IPS DF 4.7 (cell line): ENCODE measurements at regions not wholly inside any gene's neighbourhood (a gene's known extent, or its start where the extent isn't known, plus 50 kb on each side); places are given as distances from the start of the nearest gene placed in this dataset.

Experiments
- DNase-seq: peaks from one replicate; pipeline ENCODE4 v3.0.0-alpha.2; 2013; ENCODE audit warnings: low spot score; ENCODE audit errors: extremely low read depth

GRCh38 chr20:1712634-1713624, 55.4 kb upstream of the SIRPG start:
- DNase-seq: no peak

DNA sequence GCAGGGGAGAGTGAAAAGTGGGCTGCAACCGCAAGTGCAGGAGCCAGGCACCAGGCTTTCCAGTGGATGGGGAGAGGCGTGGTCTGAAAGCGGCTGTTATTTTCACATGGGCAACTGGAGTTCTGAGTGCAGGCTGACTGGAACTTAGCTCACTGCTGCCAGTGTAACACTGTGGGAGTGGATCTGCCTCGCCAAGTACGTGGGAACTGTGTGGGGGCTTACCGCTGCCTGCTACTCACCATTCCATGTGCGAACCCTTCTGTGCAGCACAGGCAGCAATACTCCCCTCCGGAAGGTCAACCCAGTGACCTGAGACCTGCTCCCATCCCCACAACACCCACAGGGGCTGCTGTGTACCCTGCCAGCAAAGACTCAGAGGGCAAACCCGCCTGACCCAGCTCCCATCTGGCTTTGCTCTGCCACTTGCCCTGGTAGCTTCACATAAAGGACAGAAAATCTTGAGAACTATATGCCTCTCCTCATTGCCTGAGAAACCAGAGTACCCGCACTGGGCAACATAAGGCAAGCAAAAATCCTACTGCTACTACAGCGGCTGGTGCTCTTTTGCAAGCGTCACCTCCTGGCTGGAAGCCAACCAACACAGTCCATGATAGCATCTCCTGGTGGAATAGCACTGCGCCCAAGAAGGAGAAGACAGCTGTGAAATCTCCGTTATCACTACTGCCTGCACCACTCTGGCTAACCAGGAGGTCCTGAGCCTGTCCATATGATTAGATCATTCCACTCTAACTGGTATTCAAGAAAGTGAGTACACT, 54.4 kb upstream of the SIRPG start:
- no peak for DNase-seq

DNA sequence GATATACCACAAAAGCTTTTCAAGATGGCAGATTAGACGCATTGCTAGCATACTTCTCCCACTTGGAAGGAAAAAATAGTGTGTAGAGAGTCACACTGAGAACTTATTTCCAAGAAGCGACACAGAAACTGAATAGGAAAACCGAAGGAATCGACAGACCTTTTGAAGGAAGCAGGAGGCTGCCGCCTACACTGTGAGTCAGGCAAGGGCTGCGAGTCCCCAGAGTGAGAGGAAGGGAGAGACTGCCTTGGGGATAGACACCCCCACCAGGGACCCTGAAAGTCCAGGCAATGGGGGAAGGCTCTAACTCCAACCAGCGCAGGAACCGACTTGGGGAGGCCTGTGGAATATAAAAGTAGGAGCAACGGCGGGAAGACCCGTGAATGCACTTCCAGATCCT, 53.7 kb upstream of the SIRPG start:
- DNase-seq: no peak

DNA sequence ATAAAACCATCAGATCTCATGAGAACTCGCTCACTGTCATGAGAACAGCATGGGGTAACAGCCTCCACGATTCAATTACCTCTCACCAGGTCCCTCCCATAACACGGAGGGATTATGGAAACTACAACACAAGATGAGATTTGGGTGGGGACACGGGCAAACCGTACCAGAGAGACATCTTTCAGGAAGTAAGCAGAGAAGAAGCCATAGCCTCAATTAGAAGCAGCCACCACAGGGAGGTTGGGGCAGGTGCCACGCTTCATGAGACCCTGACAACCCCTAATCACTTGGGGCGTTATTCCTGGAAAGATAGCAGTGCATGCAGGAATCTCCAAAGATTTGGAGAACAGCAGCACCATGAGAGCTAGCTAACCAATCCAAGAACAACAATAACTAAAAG, 52.9 kb upstream of the SIRPG start:
- DNase-seq: no peak

DNA sequence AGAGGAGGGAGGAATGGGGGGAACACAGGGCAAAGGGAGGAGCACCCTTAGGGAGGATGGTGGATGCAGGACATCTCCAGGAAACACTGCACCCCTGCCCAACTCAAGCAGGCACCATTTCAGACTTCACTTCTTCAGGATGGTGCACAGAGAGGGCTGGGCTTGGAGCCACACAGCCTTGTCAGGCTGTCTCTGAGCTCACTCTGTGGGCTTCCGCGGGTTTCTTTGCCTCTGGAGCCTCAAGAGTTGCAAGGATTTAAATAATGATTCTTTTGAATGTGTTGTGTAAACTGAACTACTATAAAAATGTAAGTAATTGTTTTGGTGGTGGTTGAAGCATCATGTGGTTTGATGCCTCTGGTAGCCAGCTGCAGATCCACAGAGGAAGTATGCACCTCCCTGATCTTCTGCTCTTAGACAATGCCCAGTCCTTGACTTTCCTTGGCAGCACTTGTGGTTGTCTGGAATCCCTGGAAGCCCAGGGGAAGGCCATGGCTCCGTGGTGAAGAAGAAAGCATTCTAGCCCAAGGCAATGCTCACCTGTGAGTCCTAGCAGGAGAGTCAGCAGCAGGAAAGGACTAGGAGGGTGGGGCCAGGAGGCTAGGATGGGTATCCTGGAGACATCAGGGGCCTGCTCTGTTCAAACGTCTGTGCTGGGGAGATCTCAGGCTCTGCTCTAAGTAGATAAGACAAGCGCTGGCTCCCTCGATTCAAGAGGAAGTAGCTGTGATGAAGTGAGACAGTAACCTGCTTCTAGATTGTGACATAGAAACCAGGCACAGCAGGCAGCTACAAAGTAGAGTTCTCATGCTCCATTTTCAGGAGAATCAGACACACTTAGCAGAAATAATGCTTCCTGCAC, 50.2 kb upstream of the SIRPG start:
- no peak for DNase-seq
